Keratinocyte (primary cell): ENCODE measurements at regions not wholly inside any gene's neighbourhood (a gene's known extent, or its start where the extent isn't known, plus 50 kb on each side); places are given as distances from the start of the nearest gene placed in this dataset.

Experiments
- DNase-seq: peaks from one replicate; pipeline ENCODE4 v3.0.0-alpha.2; 2011; ENCODE audit warnings: low read depth, missing footprints, low spot score
- FAIRE-seq: peaks from 2 replicates; lab custom pipeline; 2011; peaks lifted over from hg19 to GRCh38; lab: Jason Lieb, UNC
- H2AFZ ChIP-seq: 2 replicates; pipeline ENCODE4 v1.6.0; 2012; ENCODE audit warnings: low read length, control low read depth, inconsistent platforms; ENCODE audit not compliant: control insufficient read depth
- H3K27ac ChIP-seq: 2 replicates; pipeline ENCODE4 v1.5.1; 2011; ENCODE audit warnings: low read length; ENCODE audit not compliant: control insufficient read depth, insufficient read depth
- H3K27me3 ChIP-seq: 3 replicates; pipeline ENCODE4 v1.6.0; 2011; ENCODE audit warnings: low read length; ENCODE audit not compliant: control insufficient read depth, insufficient read depth; ENCODE audit errors: extremely low read depth
- H3K36me3 ChIP-seq, 2 experiments: 2 replicates in 1 of 2; 3 replicates in 1 of 2; pipeline ENCODE4 v1.5.1; 2011; ENCODE audit warnings: low read length in 2 of 2, mild to moderate bottlenecking in 1 of 2; ENCODE audit not compliant: control insufficient read depth in 2 of 2, insufficient read depth in 2 of 2; ENCODE audit errors: extremely low read depth in 1 of 2
- H3K4me1 ChIP-seq: 3 replicates; pipeline ENCODE4 v1.5.1; 2011; ENCODE audit warnings: low read length; ENCODE audit not compliant: control insufficient read depth, insufficient read depth; ENCODE audit errors: extremely low read depth
- H3K4me2 ChIP-seq: 3 replicates; pipeline ENCODE4 v1.6.0; 2011; ENCODE audit warnings: low read depth, low read length; ENCODE audit not compliant: control insufficient read depth, insufficient read depth; ENCODE audit errors: extremely low read depth
- H3K4me3 ChIP-seq, 3 experiments: fragments of 200-600 bp in 1 of 3; sonication (generic) in 1 of 3; 2 replicates in 2 of 3; 3 replicates in 1 of 3; pipeline ENCODE4 v1.5.1; 2011 to 2016; ENCODE audit warnings: low read length in 3 of 3, mild to moderate bottlenecking in 3 of 3, control low read depth in 2 of 3, inconsistent platforms in 1 of 3, low read depth in 1 of 3, mixed read lengths in 1 of 3, mixed run types in 1 of 3, moderate library complexity in 1 of 3; ENCODE audit not compliant: control insufficient read depth in 2 of 3, insufficient read depth in 2 of 3; ENCODE audit errors: extremely low read depth in 1 of 3
- H3K79me2 ChIP-seq: 2 replicates; pipeline ENCODE4 v1.6.0; 2012; ENCODE audit warnings: low read length; ENCODE audit not compliant: control insufficient read depth, insufficient read depth
- H3K9ac ChIP-seq: 3 replicates; pipeline ENCODE4 v1.6.0; 2011; ENCODE audit warnings: low read length; ENCODE audit not compliant: control insufficient read depth, insufficient read depth; ENCODE audit errors: extremely low read depth
- H3K9me1 ChIP-seq: 3 replicates; pipeline ENCODE4 v1.6.0; 2011; ENCODE audit warnings: low read length; ENCODE audit not compliant: control insufficient read depth, insufficient read depth; ENCODE audit errors: extremely low read depth
- H3K9me3 ChIP-seq: 2 replicates; pipeline ENCODE4 v1.5.1; 2012; ENCODE audit warnings: low read depth, low read length; ENCODE audit not compliant: control insufficient read depth
- H4K20me1 ChIP-seq: 3 replicates; pipeline ENCODE4 v1.6.0; 2011; ENCODE audit warnings: low read length; ENCODE audit not compliant: control insufficient read depth, insufficient read depth; ENCODE audit errors: extremely low read depth
- EZH2 ChIP-seq: IDR thresholded peaks from one replicate; pipeline ENCODE4 v1.6.1; 2012; ENCODE audit warnings: inconsistent platforms, mild to moderate bottlenecking, low read length, moderate library complexity
- dilution Hi-C: fragments of 300-500 bp; cut with MboI; formaldehyde crosslinking; loops from one replicate; pipeline ENCODE4 v1.7.0; 2020; ENCODE audit warnings: low sequenced_read_pairs; ENCODE audit not compliant: extremely low pct_ligation_motif_present
- TF ChIP-seq, protein P1 (sequence below), 3 experiments: IDR thresholded peaks in 1 of 3; conservative IDR thresholded peaks in 1 of 3; optimal IDR thresholded peaks in 1 of 3; 2 replicates in 2 of 3; 3 replicates in 1 of 3; pipeline versions ENCODE3 to v1.5.1; 2011; ENCODE audit warnings: low read length in 3 of 3, mild to moderate bottlenecking in 3 of 3, moderate library complexity in 2 of 3, control low read depth in 1 of 3, inconsistent platforms in 1 of 3; ENCODE audit not compliant: insufficient read depth in 2 of 3; ENCODE audit errors: extremely low read depth in 1 of 3

GRCh38 chr12:91261820-91262676 is 79.4 kb upstream of the DCN start:
- no peak for FAIRE-seq

DNA sequence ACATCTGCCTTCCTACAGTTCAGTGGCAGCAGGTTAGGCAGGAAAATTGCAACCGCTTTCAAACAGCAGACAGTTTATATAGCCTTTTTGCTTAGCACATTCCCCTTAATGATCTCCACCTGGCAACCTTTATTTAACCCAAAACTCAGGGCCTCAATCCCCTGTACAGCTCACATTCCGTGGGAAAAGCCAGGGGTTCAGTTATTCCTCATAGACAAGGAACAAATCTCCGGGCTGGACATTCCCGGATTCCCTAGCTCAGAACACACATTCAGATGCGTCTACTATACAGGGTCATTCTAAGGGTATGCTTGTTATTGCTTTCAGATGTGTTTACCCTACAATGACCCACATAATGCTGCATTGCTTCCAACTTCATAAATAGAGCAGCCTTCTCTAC is 73.8 kb upstream of the DCN start:
- H4K20me1 ChIP-seq = no peaks in the 10 kb centered on the region
- no peaks in the 10 kb centered on the region for H3K36me3 ChIP-seq
- DNase-seq (no peak), FAIRE-seq (no peak)
- H3K4me1 ChIP-seq = no peaks in the 10 kb centered on the region
- no peaks in the 10 kb centered on the region for H3K9me1 ChIP-seq
- H3K79me2 ChIP-seq = no peaks in the 10 kb centered on the region
- H2AFZ ChIP-seq = no peak overlapping the region
- no peaks in the 10 kb centered on the region for H3K27me3 ChIP-seq
- no peak overlapping the region for H3K4me3 ChIP-seq
- no peak overlapping the region for H3K4me2 ChIP-seq
- no peak overlapping the region for H3K27ac ChIP-seq
- dilution Hi-C loops = no loop called here
- no peak overlapping the region for H3K9ac ChIP-seq
- H3K9me3 ChIP-seq = no peaks in the 10 kb centered on the region
- TF ChIP-seq, protein P1, sequence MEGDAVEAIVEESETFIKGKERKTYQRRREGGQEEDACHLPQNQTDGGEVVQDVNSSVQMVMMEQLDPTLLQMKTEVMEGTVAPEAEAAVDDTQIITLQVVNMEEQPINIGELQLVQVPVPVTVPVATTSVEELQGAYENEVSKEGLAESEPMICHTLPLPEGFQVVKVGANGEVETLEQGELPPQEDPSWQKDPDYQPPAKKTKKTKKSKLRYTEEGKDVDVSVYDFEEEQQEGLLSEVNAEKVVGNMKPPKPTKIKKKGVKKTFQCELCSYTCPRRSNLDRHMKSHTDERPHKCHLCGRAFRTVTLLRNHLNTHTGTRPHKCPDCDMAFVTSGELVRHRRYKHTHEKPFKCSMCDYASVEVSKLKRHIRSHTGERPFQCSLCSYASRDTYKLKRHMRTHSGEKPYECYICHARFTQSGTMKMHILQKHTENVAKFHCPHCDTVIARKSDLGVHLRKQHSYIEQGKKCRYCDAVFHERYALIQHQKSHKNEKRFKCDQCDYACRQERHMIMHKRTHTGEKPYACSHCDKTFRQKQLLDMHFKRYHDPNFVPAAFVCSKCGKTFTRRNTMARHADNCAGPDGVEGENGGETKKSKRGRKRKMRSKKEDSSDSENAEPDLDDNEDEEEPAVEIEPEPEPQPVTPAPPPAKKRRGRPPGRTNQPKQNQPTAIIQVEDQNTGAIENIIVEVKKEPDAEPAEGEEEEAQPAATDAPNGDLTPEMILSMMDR (optimal IDR thresholded peaks at IDR 0.05 in 1 of 3, IDR thresholded peaks at IDR 0.05 in 1 of 3, conservative IDR thresholded peaks at IDR 0.05 in 1 of 3; ENCODE audit: extremely low read depth in 1 of 3, insufficient read depth in 2 of 3, low read length in 3 of 3) = no peak
- no peak for TF ChIP-seq EZH2

More at GRCh38 chr12:91261820-91262676, 79.4 kb upstream of the DCN start:
- Histone ChIP-seq H3K4me2 (no peak overlapping the region), H3K27me3 (no peaks in the 10 kb centered on the region), H3K79me2 (no peaks in the 10 kb centered on the region), H3K9ac (no peak overlapping the region), H2AFZ (no peak overlapping the region), H3K4me1 (no peaks in the 10 kb centered on the region), H4K20me1 (no peaks in the 10 kb centered on the region), H3K9me3 (no peaks in the 10 kb centered on the region), H3K36me3 (no peaks in the 10 kb centered on the region), H3K27ac (no peak overlapping the region), H3K9me1 (no peaks in the 10 kb centered on the region), H3K4me3 (no peak overlapping the region)
- DNase-seq = no peak
- TF ChIP-seq EZH2 = no peak
- TF ChIP-seq, protein P1 (optimal IDR thresholded peaks at IDR 0.05 in 1 of 3, IDR thresholded peaks at IDR 0.05 in 1 of 3, conservative IDR thresholded peaks at IDR 0.05 in 1 of 3; ENCODE audit: extremely low read depth in 1 of 3, insufficient read depth in 2 of 3, low read length in 3 of 3) = no peak
- dilution Hi-C loops = no loop called here
